GM13976 (cell line): ENCODE measurements at regions not wholly inside any gene's neighbourhood (a gene's known extent, or its start where the extent isn't known, plus 50 kb on each side); places are given as distances from the start of the nearest gene placed in this dataset.

Experiments
- DNase-seq: peaks from one replicate; pipeline ENCODE4 v3.0.0; 2012; ENCODE audit warnings: low spot score
- in situ Hi-C: fragments of 300-500 bp; cut with MboI; formaldehyde crosslinking; loops from one replicate; pipeline ENCODE4 v1.12.0; 2022; ENCODE audit warnings: low sequenced_read_pairs, mixed read lengths, inconsistent platforms; ENCODE audit not compliant: unreplicated experiment
- TF ChIP-seq, protein P1 (sequence below): IDR thresholded peaks from 2 replicates; pipeline ENCODE4 v1.5.1; 2012; ENCODE audit warnings: borderline replicate concordance, mild to moderate bottlenecking; ENCODE audit not compliant: insufficient read depth; ENCODE audit errors: extremely low read depth, missing control alignments, control extremely low read depth

DNA sequence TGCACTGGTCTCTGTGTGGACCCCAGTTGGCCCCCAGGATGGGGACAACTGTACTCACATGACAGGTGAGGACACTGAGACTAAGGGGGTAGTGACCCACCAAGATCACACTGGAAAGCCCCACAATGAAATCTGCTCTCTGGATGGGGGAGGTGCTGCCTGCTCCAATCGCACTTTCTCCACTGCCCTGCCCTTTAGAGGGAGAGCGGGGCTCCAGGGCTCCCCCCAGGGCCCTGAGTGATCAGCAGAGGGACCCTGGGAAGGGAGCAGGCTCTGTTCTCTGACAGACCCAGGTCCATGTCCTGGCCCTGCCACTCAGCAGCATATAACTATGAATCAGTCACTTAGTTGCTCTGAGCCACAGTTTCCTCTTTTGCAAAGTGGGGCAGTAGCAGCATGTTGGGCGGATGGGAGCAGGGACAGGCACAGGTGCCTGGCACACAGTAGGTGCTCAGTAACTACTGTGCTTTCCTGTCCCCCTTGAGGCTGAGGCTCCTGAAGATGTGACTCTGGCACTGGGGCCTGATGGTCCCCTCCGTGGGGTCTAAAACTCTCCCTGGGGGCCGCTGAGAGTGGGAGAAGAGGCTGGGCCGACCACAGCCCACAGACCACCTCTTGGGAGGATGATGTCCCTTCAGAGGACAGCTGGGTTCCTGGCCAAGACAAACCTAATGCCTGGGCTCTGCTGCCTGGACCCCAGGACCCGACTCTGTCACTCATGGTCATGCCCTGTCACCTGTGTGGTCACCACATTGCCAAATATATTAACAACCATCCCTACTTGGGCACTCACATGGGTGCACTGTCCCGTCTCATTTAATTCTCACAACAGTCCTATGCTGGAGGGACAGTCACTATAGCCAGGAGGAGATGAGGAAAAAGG is 222.7 kb downstream of the PTPRU start:
- TF ChIP-seq, protein P1, sequence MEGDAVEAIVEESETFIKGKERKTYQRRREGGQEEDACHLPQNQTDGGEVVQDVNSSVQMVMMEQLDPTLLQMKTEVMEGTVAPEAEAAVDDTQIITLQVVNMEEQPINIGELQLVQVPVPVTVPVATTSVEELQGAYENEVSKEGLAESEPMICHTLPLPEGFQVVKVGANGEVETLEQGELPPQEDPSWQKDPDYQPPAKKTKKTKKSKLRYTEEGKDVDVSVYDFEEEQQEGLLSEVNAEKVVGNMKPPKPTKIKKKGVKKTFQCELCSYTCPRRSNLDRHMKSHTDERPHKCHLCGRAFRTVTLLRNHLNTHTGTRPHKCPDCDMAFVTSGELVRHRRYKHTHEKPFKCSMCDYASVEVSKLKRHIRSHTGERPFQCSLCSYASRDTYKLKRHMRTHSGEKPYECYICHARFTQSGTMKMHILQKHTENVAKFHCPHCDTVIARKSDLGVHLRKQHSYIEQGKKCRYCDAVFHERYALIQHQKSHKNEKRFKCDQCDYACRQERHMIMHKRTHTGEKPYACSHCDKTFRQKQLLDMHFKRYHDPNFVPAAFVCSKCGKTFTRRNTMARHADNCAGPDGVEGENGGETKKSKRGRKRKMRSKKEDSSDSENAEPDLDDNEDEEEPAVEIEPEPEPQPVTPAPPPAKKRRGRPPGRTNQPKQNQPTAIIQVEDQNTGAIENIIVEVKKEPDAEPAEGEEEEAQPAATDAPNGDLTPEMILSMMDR: no peak
- no peak for DNase-seq
- in situ Hi-C loops: no loop called here

GRCh38 chr1:29457496-29458368 is 221.4 kb downstream of the PTPRU start:
- DNase-seq: no peak
- TF ChIP-seq, protein P1: no peak
- in situ Hi-C loops: no loop called here

GRCh38 chr1:29456685-29457435 is 220.5 kb downstream of the PTPRU start:
- DNase-seq: no peak
- TF ChIP-seq, protein P1: no peak
- in situ Hi-C loops: no loop called here

- TF ChIP-seq, protein P1: no peak
- no peak for DNase-seq
- in situ Hi-C loops: no loop called here
Measured at GRCh38 chr1:29455781-29456180, 219.5 kb downstream of the PTPRU start.

DNA sequence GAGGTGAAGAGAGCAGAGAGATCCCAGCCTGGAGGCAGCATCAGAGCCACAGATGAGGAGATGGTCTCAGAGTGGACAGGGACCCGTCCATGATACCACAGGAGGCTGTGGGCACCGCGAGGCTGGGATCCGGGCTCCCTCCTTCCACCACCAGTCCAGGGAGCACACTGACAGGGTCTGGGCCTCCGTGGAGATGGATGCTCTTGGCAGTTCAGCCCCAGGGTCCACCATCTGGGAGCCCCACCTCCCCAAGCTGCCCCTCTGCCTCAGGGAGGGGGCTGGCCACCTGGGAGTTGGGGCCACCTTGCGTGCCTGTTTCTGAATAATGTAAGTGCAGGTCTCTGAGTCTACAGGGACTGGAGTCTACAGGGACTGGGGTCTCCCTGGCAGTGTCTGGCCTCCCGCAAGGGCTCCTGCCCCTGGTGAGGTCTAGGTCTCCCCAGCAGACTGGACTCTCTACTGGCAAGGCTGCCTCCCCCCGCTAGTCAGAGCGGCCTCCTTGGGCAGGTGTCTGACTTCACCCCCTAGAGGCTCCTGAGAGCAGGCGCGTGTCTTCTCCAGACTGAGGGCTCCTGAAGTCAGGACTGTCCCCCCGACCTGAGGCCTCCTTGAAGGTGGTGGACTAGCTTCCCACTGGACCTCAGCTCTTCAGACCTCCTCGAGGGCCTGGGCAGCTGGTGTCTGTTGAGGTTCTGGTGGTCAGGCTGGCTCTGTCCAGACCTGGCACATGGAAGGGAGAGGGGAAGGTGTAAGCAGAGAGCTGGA is 218.5 kb downstream of the PTPRU start:
- in situ Hi-C loops: no loop called here
- TF ChIP-seq, protein P1: no peak
- no peak for DNase-seq
